Suprapubic skin (tissue), 4 donors: ENCODE measurements at regions not wholly inside any gene's neighbourhood (a gene's known extent, or its start where the extent isn't known, plus 50 kb on each side); places are given as distances from the start of the nearest gene placed in this dataset.

Source experiments
- CTCF ChIP-seq, 2 donors: fragments of 200-600 bp in 1 of 2; fragments of 450-650 bp in 1 of 2; sonication (generic) in 1 of 2; IDR thresholded peaks; one replicate each; pipeline ENCODE4 v1.5.1; 2016 to 2019; ENCODE audit warnings: antibody characterized with exemption in 2 of 2, mild to moderate bottlenecking in 1 of 2, moderate library complexity in 1 of 2
- POLR2A ChIP-seq, 2 donors: fragments of 450-650 bp; IDR thresholded peaks; one replicate each; pipeline ENCODE4 v1.6.1; 2017; ENCODE audit warnings: antibody characterized with exemption in 2 of 2, mild to moderate bottlenecking in 2 of 2, moderate library complexity in 2 of 2
- POLR2AphosphoS5 ChIP-seq, 3 donors: sonication (generic); formaldehyde crosslinking; IDR thresholded peaks; one replicate each; pipeline ENCODE4 v1.6.1; 2017; ENCODE audit warnings: antibody characterized with exemption in 3 of 3

DNA sequence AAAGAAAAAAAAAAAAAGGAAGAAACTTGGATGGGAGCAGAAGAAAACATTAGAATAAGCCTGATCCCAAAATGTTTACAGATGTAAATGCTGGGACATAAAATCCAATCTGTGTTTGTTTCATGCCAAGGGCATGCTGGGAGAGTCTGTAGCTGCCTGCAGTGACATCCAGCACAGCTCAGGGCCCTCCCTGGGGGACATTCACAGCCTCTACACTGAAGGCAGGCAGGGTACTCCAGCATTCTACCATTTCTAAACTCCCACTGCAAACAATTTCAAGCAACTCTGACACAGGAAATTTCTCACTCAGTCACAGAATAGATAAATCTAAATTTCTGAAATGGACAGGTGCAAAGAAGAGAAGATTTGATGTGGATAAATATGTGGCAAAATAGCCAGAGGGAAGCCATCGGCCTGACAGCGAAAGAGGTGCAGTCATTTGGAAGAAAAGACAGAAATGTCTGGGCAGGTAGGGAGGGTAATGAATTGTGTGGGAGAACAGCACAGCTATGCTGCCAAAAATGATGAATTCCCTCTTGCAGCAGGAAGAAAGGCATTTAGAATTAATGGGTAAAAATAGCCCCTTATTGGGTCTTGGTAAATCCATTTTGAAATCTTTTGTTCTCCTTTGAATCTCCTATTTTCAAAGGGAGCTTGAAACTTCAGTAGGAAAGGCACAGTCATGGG is 199.4 kb downstream of the MED10 start:
- TF ChIP-seq CTCF (IDR thresholded peaks at IDR 0.05), result no peak
- TF ChIP-seq POLR2AphosphoS5 (IDR thresholded peaks at IDR 0.05), result no peak
- TF ChIP-seq POLR2A (IDR thresholded peaks at IDR 0.05), result no peak
